ENCODE measurements at regions not wholly inside any gene's neighbourhood (a gene's known extent, or its start where the extent isn't known, plus 50 kb on each side); places are given as distances from the start of the nearest gene placed in this dataset.

DNA sequence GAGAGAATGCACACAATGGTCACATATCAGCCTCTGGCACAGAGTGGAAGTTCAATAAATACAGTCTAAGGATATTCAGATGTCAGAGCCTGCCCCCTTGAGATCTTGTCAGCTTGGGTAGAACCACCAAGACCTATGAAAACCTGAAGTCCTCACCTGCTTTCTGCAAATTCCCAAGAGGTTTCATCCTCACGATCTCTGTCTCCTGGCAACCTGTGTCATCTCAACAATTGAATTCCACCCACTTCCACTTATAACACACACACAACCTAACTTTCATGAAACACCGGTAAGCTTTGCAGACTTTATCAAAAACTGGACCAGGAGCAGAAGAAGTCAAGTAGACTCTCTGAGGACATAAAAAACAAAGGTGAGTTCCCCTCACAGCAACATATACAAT is 151.6 kb upstream of the SLC30A5 start:
- DNase-seq (ENCODE audit: low spot score), result no peak

DNA sequence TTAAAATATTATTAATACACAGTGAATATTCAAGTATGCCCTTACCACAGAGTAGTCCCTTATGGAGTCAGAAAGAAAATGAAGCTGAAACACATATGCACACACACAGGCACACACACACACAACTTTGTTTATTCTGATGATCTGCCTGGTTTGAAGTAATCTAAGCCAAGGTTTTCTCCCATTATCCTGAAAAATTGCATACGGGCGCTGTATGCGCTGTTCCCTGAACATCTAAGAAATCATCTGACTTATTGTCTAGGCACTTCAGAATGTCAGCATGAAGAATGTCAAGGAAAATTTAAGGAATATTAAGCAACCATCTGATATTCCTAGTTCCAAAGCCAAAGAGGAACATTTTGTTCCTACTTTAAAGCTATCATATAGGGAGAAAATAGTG is 147.1 kb upstream of the SLC30A5 start:
- no peak for DNase-seq (ENCODE audit: low spot score)

DNA sequence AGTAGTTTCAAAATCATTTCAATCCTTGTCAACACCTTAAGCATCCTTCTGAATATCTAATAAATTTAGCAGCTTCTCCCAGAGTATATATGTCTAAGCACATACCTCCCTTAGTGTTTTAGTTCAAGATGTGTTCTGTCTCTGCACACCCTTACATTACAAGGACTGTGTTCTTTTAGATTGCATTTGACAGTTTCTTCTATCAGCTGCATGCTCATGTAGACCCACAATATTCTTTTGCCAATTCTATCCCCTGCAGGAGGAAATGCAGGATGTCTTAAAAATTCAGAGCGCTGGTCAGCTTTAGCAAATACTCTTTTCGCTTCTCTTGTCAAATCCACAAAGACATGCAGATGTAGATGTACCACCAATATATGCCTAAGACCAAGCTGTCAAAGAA is 145.8 kb upstream of the SLC30A5 start:
- DNase-seq (ENCODE audit: low spot score), result no peak

DNA sequence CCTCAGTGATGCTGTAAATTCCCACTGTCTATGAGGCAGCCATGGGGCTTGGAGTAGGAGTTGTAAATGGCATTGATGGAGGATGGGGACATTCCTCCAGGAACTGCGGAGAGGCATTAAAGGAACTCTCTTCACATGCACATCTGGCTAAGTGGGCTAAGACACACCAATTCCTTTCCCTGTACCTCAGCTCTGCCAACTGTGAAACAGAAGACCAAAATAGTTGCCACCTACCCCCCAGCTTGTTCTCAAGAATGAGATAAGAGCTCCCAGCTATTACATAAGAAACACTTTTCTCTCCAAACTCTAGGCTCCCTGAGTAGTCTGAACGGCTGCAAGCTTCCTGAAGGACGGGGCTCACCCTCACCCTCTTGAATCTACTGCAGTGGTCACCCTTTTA is 144.6 kb upstream of the SLC30A5 start:
- DNase-seq (ENCODE audit: low spot score), result no peak

DNA sequence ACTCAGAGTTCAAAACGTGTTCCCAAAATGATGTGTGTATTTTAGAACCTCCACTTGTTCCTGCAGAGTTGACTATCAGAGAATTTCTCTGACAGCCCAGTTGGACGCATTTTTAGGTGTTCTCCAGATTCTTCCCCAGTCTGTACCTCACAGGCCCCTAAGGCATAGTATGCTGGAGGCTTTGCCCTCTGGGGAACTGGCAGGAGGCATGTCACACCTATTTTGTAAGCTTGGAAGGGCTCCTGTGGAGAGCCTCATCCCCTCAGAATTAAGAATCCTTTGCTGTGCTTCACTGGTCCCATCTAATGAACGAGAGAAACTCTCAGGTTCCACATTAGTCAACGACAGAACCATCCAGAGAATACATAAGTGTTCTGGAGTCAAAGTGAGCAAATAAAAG is 144.1 kb upstream of the SLC30A5 start:
- no peak for DNase-seq (ENCODE audit: low spot score)

DNA sequence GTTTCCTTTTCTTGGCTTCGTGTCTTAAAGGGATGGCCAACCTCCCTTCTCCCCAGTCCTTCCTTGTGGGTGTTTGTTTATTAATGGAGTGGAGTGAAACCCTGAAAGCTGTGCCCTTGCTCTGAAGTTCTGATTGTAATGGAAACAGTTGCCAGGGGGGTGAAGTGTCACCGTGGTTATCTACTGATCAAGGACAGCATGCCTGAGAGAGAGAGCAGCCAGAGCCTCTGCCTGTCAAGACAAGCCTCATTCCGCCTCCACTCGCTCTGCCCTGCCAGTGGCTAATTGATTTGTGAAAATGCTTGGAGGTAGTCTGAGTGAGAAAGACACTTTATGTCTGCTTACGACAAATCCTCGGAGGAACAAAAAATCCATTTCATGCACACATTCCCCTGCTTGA is 143.7 kb upstream of the SLC30A5 start:
- no peak for DNase-seq (ENCODE audit: low spot score)

DNA sequence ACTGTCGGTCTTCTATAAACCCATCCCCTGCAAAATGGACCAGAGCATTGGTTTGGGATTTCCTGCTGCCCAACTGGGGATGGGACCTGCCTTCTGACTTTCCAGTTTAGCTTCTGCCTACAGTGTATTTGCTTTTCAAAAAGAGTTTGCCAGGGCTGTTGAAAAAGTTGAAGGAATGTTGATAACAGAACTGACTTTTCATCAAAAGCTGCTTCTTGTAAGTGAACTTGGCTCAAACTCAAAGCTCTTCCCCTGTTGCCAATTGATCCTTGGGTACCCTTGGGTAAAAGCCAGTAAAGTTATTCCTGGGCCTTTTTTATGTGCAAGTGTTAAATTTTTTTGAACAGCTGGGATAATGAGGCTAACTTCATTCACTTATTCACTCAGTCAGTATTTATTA is 142.9 kb upstream of the SLC30A5 start:
- DNase-seq (ENCODE audit: low spot score), result no peak

DNA sequence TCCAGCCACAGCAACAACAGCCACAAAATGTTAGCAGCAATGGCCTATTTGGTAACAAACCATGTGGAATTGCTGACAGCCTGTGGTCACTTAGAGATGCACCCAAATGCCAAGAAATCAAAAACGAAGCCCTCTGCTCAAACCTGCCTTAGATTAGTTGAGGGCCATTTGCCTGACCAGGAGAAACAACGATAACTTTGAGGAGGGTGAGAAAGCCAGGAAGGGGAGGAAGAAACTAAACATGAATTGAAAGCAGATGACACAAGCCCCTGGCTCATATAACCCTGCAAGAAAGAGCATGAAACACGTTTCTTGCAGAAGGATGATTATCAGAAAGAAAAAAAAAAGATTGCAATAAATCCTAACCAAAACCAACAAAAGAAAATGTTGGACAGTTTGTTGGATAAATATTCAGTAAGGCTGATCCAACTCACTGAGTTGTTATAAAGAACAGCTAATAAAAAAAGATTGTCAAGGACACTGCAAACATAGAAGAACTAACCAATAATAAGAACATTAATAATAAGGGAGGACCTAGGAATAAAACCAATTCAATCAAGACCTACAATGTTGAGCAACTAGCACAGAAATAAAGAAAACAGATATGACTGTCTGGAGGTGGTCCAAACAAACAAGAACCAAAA is 140.5 kb upstream of the SLC30A5 start:
- DNase-seq (ENCODE audit: low spot score), result no peak

DNA sequence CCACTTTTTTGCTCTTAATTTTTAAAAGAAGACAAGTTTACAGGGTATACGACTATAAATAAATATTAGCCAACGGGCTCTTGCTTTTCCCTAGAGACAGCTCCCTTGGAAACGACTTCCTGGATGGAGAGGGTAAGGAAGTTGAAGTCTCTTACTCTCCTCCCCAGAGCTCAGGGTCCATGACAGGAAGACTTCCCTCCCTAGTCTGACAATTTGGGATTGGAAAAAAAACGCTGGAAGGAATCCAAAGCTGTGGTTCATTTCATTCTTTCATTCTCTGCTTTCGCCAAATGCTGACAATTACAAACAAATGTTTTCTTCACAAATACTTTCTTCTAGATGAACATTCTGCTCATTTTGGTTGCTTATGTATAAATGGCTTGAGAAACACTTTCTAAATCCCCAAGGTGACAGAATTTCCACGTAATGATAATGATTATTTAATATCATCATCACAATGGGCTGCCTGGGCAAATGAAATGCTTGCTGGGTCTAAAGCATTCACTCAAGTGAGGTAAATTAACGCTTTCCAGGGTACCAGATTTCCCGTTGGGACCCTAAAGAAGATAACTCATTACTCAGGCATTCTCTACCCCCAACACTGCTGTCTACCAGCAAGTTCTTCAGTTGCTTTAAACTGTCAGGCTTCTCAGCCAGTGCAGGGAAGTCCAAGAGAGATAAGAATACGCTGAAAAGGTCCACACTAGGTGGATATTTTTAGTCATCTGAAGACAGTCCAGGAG is 139.8 kb upstream of the SLC30A5 start:
- DNase-seq (ENCODE audit: low spot score), result no peak

DNA sequence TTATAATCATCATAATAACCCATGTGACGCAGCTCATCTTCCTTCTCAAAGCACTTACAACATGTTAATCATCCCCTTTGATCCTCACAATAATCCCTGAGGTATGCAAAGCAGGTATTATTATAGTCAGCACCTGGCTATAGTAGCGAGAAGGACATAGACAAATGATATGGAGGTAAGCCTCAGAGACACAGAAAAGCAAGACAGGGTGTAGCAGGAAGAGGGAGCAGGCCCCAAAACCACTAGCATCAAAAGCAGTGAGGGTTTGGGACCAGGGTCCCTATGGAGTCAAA is 139.2 kb upstream of the SLC30A5 start:
- DNase-seq (ENCODE audit: low spot score), result no peak

DNA sequence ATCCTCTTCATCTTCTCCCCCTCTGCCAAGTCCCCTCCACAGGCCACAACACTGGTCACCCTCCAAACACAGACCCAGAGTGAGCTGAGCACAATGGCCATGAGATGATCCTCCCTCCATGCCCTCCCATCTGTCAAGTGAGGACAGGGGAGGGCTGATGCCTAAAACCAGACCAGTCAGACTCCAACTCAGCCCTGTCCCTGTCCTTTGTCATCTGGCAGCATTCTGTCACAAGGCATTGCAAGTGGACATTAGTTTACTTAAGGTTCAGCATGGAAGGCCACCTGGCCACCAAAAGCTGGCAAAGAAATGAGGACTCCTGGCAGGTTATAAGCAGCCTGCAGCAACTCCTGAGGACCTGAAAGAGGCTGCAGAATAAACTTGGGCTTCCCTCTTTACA is 136.2 kb upstream of the SLC30A5 start:
- no peak for DNase-seq (ENCODE audit: low spot score)

DNA sequence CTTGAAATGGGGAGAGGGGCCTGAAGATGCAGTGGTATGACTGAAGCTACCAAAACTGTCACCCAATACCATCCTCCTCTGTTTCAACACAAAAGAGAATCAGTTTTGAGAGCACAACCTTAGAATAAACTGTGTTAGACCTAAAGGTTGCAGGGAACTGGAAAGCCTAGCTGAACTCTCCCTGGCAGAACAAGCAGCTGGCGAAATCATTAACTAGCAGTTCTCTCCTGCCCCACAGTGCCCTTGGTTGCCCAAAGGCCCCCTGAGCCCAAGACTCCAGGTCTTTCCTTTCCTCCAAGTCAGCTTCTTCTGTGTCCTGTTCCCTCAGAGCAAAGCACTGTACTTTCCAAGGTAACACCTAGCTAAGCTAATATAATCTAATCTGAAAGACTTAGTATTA is 135.4 kb upstream of the SLC30A5 start:
- no peak for DNase-seq (ENCODE audit: low spot score)

DNA sequence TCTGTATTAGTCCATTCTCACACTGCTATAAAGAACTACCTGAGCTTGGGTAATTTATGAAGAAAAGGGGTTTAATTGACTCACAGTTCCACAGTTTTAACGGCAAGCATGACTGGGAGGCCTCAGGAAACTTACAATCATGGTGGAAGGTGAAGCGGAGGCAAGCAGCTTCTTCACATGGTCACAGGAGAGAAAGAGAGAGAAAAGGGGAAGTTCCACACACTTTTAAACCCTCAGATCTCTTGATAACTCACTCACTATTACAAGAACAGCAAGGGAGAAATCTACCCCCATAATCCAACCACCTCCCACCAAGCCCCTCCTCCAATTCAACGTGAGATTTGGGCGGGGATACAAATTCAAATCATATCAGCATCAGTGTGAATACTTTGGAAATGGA is 133.4 kb upstream of the SLC30A5 start:
- no peak for DNase-seq (ENCODE audit: low spot score)

DNA sequence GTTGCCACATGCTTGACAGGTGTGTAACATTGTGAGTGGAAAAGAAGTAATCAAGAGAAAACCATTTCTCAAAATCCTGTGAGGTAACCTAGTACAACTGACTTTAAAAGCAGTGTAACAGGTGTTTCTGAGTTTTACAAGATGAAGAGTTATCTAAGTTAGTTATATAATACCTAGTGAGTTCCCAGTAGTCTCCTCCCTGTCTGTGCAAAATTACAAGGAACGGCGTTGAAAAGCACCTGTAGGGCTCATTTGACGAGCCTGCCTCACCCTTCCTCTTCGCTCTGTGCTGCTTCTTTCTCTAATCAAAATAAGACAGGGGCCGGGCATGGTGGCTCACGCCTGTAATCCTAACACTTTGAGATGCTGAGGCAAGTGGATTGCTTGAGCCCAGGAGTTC is 132.9 kb upstream of the SLC30A5 start:
- DNase-seq (ENCODE audit: low spot score), result no peak

DNA sequence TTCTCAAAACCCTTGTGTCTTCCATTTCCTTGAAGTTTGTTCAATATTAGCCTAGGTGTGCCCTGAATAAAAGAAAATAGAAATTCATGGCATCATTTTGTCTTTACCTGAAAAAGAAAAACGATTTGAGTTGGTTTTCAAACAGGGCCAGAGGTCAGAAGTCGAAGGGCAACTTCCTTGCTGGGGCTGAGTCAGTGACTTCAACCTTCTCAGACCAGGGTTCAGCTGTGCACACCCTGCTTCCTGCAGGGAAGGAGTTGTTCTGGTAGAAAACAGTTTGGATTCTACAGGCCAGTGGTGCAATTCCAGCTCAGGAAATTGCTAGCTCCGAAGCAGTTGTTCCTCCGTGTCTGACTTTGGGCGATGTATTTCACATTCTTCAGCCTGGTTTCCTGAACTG is 132.1 kb upstream of the SLC30A5 start:
- DNase-seq (ENCODE audit: low spot score), result no peak

DNA sequence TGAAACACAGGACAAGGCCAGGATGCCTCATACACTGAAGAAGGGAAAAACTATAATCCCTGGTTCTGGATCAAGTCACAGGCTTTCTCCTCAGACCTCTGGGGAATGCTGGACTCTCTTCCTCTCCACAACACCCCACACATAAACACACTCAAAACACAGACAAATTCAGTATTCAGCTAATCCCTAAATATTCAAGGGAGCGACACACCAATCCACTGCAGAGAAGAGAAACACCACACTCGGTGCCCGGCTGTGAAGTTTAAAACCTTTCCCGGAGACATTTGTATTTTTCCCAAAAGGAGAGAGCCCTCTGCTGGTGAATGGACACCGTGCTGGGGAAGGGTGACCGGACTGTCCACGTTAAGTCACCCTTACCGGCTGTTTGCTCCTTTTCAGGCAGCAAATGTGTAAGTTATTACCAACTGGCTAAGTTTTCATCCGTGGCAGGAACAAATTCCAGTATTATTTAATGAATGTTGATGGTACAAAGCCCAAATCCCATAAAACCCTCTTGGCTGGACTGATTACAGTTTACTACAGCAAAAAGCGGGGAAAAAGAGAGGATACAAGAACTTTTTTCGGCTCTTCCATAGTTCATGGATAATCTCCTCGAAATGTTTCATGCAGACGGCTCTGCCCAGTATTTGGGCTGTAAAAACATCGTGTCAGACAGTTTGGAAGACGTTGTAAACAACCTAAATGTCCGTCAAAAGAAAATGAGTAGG is 130.9 kb upstream of the SLC30A5 start:
- peak; percentile 66 for DNase-seq (ENCODE audit: low spot score)

DNA sequence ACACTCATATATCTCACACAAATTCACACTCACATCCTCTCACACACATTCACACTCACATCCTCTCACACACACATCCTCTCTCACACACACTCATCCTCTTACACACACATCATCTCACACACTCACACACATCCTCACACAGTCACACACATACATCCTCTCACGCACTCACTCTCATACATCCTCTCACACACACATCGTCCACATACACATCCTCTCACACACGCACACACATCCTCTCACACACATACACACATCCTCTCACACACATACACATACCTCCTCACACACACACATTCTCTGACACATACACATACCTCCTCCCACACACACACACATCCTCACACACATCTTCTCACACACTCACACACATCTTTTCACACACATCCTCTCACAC is 129.1 kb upstream of the SLC30A5 start:
- no peak for DNase-seq (ENCODE audit: low spot score)

DNA sequence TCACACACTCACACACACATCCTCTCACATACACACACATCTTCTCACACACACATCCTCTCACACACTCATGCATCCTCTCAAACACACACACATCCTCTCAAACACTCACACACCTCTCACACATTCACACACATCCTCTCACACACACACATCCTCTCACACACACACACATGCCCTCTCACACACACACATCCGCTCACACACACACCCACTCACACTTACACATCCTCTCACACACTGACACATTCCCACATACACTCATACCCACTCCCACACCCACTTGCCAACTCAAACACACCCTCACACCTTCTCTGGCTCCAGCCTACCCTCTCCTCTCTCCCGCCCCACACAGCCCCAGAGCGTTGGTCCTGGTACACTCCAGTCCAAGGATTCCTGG is 127.9 kb upstream of the SLC30A5 start:
- DNase-seq (ENCODE audit: low spot score), result no peak

DNA sequence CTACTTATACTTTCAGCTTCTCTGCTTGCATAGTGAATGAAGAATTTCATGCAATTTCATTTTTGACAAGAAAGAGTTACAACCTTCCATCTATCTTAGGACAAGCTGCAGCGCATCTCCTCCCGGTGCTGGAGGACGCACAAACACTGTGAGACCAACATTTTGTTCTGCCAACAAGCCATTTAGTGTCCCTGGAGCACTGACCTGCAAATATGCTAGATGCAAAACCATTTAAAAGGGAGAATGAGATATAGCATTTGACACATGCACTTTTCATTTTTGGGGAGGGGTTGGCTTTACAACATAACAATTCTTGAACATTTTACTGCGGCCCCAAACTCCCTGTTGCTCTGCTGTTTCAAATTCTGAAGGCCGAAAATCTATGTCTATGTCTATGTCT is 127.2 kb upstream of the SLC30A5 start:
- DNase-seq (ENCODE audit: low spot score), result no peak

DNA sequence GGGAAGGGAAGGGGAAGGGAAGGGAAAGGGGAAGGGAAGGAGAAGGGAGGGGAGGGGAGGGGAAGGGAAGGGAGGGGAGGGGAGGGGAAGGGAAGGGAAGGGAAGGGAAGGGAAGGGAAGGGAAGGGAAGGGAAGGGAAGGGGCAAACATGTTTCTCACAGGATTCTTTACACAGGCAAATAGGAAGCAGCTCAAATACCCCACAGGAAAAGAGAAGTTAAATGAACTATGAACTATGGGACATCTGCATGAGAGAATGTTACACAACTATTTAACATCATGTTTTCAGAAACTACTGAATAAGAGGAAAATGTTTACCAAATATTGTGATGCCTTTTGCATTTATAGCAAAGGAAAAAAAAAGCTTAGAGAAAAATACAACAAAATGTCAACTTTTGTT is 125.4 kb upstream of the SLC30A5 start:
- no peak for DNase-seq (ENCODE audit: low spot score)

DNA sequence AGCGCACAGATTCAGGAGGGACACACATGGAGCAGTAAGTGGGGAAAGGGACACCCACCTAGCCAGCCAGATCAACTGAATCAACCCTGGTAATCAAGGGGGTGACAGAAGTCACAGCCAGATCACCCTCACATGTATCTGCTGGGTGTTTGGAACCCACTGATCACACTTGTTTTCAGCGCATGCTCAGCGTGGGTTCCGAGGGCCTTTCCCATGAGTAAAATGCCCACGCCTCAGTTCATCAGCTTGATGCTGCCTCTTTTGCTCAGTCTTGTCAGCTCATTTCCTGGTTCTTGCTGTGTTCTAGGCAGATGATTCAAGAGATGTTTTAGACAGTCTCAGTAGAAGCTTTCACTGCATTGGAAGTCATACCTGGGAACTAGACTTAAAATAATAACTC is 123.2 kb upstream of the SLC30A5 start:
- DNase-seq (ENCODE audit: low spot score), result peak; percentile 20

DNA sequence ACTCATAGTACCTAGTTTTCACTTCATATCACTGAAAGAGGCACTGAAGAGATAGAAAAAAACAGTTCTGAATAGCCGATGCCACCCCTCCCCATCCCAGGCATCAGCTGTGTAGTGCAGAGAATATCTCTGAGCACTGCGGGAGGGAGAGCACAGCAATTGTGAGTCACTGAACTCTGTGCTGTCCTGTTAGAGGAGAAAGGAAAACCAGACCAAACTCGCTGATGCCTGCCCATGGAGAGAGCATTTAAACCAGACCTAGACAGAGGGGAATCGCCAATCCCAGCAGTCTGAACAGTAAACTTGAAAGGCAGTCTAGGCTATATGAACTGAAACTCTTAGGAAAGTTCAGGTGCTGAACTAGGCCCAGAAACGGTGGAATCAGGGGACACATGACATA is 120.1 kb upstream of the SLC30A5 start:
- DNase-seq (ENCODE audit: low spot score), result no peak

DNA sequence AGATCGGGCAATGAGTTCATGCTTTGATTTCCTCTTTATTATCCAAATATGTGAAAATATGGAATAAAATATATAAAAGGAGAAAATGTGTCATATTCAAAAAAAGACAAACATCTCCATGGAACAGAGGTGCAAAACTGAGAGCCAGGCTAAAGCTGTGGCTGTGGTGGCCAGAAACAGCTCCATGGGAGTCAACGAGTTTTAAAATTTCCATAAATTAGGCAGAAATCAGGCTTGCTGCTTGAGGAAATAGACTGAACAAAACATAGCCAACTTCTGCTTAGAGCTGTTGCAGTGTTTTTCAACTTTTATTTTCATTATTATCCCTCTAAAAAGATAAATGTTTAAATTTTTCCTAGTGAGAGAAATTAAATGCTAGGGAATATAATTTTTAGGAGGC is 110.8 kb upstream of the SLC30A5 start:
- no peak for DNase-seq (ENCODE audit: low spot score)

DNA sequence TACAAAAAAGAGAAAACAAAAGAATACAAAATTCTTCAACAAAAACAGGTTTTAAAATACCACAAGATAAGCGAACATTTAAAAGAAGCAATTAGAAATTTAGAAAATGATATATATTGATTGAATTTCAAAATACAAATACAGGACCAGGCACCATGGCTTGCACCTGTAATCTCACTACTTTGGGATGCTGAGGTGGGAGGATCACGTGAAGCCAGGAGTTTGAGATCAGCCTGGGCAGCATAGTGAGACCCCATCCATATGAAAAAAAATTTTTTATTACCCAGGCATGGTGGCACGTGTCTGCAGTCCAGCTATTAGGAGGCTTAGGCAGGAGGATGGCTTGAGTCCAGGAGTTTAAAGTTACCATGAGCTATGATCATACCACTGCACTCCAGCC is 109.9 kb upstream of the SLC30A5 start:
- DNase-seq (ENCODE audit: low spot score), result no peak
